Epithelial cell of prostate (primary cell): ENCODE measurements at regions not wholly inside any gene's neighbourhood (a gene's known extent, or its start where the extent isn't known, plus 50 kb on each side); places are given as distances from the start of the nearest gene placed in this dataset.

Source experiments
- DNase-seq: peaks from one replicate; pipeline ENCODE4 v3.0.0-alpha.2; 2011; ENCODE audit warnings: low read depth, low spot score
- H3K27ac ChIP-seq: fragments of 450-650 bp; 2 replicates; pipeline ENCODE4 v1.5.1; 2017; ENCODE audit warnings: mild to moderate bottlenecking

DNA sequence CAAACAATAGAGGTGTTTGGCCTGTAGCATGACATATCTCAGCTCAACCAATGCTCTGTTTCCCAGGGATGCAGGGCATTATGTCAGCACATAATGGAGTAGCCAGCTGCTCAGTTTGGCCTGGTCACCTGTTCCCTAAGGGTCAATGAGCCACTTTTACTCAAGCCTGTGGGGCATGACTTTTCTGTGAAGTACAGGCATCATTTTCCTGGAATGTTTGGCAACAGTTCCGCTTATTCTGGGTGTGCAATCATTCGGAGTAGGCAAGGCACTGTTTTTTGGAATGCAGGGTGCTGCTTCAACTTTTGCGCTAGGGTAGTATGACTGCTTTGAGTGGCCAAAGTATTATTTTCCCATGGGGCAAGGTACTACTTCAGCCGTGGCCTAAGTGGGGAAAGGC lies 665.4 kb downstream of the EPHA7 start:
- no peak overlapping the region for H3K27ac ChIP-seq
- DNase-seq: no peak

DNA sequence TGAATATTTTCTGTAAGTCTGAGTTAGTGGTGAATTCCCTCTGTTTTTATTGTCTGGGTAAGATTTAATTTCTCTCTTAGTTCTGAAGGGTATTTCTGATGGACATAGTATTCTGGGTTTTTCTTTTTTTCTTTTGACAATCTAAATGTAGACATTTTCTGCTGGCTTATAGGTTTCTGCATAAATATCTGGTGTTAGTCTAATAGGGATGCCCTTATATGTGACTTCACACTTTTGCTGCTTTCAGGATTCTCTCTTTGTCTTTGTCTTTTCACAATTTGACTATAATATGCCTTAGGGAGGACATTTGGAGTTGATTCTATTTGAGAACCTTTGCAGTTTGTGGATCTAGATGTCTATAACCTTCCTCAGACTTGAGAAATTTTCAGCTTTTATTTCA lies 667.2 kb downstream of the EPHA7 start:
- no peak for DNase-seq

DNA sequence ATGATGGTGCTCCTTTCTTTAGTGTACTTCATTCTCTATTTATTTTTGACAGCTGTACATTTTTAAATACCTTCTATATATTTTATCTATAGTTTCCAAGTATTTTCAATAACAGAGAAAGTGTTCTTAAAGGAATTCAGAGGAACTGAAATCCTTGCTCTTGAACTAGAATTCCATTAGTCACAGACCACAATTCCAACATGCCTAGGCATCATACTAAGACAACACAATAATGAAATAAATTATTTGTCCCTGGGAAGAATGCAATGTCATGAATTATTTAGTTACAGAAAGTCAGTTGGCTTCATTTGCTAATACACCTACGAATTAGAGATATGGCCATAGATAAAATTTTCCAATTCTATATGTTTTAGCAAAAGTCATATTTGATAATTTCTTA lies 671.2 kb downstream of the EPHA7 start:
- no peak for DNase-seq
- no peak overlapping the region for H3K27ac ChIP-seq

More for the DNA sequence above, 667.2 kb downstream of the EPHA7 start:
- H3K27ac ChIP-seq: no peak overlapping the region

DNA sequence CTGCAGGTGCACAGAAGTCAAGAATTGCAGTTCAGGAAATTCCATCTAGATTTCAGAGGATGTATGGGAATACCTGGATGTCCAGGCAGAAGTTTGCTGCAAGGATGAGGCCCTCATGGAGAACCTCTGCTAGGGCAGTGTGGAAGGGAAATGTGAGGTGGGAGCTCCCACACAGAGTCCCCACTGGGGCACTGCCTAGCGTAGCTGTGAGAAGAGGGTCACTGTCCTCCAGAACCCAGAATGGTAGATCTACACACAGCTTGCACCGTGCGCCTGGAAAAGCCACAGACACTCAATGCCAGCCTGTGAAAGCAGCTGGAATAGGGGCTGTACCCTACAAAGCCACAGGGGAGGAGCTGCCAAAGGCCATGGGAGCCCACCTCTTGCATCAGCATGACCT lies 681.4 kb downstream of the EPHA7 start:
- DNase-seq: no peak
- H3K27ac ChIP-seq: no peak overlapping the region

DNA sequence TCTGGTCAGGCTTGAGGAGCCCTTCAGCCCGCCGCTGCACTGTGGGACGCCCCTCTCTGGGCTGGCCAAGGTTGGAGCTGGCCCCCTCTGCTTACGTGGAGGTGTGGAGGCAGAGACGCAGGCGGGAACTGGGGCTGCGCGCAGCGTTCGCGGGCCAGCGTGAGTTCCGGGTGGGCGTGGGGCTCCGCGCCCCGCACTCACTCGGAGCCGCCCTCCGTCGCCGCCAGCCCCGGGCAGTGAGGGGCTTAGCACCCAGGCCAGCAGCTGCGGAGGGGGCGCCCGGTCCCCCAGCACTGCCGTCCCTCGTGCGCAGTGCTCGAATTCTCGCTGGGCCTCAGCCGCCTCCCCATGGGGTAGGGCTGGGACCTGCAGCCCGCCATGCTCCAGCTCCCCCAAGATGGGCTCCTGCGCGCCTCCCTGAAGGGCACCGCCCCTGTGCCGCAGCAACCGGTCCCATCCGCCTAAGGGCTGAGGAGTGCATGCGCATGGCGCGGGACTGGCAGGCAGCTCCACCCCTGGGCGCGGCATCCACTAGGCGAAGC lies 695.9 kb downstream of the EPHA7 start:
- H3K27ac ChIP-seq: no peak overlapping the region

DNA sequence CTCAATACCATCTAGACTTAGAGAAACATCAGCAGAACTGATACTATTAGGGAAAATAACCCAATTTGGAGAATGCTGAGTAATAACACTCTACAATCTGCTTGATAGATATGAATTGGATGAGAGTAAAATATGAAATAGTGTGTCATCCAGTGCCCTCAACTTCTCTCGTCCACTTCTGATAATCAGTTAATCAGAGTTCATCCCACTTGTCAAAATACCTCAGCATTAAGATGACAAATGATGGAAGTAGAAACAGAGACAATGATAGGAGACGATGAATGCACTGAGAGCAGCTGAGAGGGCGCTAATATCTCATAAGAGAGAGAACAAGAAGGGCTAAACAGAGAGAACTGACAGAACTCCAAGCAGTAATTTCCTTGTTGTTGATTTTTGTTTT lies 699.6 kb downstream of the EPHA7 start:
- no peak overlapping the region for H3K27ac ChIP-seq
- no peak for DNase-seq

More for the DNA sequence above, 695.9 kb downstream of the EPHA7 start:
- no peak for DNase-seq

DNA sequence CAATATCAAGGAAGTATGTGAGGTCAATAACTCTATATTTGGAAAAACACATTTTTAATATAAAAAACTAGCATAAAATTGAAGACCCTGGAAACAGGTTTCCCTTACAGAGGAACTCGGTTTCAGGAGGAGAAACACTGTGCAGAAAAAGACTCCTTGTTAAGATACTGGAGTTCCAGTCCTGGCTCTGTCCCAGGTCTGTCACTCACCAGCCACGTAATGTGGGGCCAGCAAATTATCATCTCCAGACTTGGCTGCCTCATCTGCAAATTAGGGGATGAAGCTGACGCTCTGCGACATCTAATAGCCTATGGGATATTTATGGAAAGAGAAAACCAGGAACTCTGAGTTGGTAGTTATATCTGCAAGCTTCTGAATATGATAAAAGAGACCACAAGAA lies 702.7 kb downstream of the EPHA7 start:
- DNase-seq: no peak
- no peak overlapping the region for H3K27ac ChIP-seq

DNA sequence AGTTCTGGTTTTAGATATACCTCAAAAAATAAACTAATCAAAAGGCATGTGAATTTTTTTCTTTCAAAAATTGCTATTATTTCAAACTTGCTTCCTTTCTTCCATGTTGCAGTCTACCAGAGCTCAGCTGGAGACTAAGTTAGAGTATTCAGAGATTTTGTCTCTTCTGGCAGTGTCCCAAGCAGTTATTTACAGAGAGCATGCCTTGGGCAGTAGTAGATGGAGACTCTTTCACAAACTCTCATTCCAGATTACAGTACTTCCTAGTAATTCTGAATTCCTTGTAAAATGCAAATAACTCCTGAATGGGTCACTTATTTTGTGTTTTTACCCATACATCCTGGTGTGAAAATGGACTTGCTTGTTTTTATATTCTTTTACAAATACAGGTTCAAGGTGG lies 703.4 kb downstream of the EPHA7 start:
- DNase-seq: no peak
- H3K27ac ChIP-seq: no peak overlapping the region

DNA sequence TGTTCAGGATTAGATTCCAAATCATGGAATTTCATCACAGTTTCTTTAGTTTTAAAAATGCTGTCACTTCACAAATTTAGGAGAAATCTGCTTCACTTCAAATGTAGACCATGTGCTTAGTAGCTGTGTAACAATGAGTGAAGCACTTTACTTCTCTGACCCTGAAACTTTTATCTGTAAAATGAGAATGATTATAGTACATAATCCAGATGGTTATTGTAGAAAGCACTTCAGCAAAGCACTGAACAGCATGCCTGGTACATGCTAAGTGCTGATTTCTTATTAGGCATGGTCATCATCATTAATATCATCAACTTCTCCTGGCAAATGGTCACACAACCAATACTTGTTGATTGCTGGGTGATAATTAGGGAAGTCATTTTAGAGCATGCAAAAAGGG lies 705.0 kb downstream of the EPHA7 start:
- H3K27ac ChIP-seq: no peak overlapping the region
- DNase-seq: no peak

DNA sequence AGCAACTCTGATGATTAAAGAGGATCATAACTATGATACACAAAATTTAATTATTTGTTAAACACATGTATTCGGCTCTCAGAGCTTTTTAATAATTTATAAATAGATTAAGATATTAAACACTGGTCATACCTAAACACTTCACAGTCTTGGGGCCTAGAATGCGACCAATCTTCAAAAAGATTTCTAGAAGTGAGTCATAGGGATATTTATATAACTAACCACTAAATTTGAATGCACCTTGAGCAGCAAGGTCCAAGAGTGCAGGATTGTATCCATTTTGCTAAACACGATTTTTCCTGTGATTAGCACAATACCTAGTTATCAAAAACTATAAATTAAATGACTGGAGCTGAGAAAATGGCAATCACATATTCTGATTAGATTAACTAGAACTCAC lies 709.3 kb downstream of the EPHA7 start:
- no peak for DNase-seq
- no peak overlapping the region for H3K27ac ChIP-seq

DNA sequence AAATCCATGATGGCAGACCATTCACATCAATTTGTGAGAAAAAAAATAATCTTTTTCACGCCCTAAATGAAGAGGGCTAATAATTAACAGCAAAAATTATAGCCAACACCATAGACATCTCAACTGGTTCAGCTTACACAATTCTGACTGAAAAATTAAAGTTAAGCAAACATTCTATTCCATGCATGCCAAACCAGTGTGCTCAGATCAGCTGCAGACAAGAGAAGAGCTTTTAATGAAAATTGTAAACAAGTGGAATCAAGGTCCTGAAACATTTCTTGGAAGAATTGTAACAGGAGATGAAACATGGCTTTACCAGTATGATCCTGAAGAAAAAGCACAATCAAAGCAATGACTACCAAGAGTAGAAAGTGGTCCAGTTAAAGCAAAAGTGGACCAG lies 710.4 kb downstream of the EPHA7 start:
- no peak for DNase-seq

DNA sequence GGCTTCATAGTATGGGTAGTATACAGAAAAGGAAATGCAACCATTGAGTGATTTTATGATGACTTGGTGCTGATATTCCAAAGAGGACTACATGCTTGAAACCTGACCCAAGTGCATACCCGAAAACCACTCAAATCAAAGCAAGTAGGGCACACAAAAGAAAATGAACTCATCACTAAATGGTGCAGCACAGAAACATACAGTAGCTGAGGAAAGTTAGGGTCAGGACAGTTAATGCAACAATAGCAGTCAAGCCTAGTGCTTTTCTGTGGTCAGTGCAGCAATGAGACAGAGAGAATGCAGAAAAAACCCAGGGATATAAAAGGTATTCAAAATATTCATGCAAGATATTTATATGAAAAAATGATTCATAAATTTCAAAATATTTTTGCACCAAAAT lies 711.1 kb downstream of the EPHA7 start:
- H3K27ac ChIP-seq: no peak overlapping the region

More for the DNA sequence above, 710.4 kb downstream of the EPHA7 start:
- H3K27ac ChIP-seq: no peak overlapping the region

DNA sequence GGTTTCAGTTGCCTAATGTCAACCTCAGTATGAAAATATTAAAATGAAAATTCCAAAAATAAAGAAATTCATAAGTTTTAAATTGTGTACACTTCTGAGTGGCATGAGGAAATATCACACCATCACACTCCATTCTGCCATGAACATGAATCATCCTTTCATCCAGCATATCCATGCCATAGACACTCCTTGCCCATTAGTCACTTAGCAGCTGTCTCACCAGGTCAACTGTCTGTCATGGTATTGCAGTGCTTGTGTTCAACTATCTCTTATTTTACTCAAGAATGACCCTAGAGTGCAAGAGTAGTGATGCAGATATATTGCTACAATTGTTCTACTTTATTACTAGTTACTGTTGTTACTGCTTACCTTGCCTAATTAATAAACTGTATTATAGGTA lies 712.4 kb downstream of the EPHA7 start:
- peak; percentile 20 for DNase-seq
- no peak overlapping the region for H3K27ac ChIP-seq

More for the DNA sequence above, 711.1 kb downstream of the EPHA7 start:
- no peak for DNase-seq

DNA sequence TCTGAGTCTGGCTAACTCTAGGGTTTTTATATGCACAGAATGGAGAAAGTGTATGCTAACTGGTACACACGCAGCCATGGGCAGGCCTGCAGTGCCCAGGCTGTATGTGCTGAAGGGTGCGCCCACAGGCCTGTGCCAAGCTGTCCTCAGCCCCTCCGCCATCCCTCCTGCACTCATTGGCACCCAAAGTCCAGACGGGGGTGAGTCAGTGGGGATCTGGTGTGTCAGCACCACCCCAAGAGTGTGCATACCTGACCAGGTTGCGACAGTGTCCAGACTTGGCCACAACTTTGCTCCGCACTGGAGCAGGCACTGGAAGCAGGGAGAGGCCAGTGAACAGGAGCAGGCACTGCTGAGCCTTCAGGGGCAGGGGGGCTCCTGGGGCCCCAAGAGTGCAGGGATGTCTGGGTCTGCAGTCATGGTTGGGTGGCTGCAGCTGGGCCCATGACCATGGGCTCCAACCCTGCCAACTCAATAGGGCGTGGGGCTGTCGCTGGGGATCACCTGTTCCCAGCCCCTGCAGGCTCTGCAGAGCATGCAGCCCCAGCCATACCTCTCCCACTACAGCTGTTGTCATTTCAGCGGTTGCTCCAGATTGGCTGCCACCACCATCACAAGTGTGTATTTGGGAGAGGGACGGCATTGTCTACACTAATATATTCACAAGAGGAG lies 717.8 kb downstream of the EPHA7 start:
- DNase-seq: no peak

DNA sequence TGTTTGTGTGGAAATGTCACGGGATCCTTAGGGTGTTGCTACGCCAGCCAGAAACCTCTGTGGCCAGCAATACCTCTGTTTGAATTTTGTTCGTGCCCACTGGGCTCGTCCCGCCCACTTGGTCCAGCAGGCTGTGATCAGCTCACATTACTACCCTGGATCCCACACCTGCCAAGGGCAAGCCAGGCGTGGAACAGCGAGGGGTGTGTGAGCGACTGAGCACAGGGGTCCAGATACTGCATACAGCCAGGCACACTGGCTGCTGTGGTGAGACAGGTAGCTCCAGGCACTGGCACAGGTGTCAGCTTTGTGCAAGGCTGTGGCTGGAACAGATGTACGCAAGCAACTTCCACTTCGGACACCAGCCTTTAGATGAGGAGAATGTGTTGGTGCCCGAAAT lies 718.9 kb downstream of the EPHA7 start:
- H3K27ac ChIP-seq: no peak overlapping the region
- DNase-seq: no peak

More for the DNA sequence above, 717.8 kb downstream of the EPHA7 start:
- H3K27ac ChIP-seq: no peak overlapping the region

DNA sequence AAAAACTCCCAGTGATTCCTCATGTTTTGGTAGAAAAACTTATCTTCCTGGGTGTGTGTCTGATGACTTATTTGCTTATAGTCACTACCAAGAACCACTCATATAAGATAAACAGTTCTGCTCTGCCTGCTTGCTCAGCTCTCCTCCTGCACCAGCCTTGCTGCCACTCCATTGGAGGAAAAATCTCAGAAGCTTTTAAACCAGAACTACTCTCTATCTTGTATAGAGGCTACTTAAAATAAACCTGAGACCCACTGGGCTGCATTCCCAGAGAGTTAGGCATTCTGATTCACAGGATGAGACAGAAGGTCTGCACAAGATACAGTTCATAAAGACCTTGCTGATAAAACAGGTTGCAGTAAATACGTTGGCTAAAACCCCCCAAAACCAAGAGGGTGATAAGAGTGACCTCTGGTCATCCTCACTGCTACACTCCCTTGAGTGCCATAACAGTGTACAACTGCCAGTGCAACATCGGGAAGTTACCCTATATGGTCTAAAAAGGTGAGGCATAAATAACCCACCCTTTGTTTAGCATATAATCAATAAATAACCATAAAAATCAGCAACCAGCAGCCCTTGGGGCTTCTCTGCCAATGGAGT lies 728.3 kb downstream of the EPHA7 start:
- H3K27ac ChIP-seq: no peak overlapping the region
- DNase-seq: no peak

DNA sequence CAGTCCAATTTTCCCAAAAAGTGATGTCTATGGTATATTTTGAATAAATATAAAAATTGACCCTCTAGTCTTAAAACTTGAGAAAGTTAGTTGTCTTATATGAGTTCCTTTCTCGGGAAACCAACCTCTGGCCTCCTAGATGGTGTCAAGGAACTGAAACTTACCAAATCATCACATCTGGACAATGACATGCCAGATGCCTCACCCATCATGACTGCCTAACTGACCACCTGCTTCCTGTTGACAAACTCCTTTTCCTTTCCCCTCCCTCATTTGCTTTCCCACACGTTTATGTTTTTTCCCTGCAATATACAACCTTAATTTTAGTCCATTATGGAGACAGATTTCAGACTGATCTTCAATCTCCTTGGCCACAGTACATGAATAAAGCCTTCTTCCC lies 731.0 kb downstream of the EPHA7 start:
- H3K27ac ChIP-seq: no peak overlapping the region
- DNase-seq: no peak

DNA sequence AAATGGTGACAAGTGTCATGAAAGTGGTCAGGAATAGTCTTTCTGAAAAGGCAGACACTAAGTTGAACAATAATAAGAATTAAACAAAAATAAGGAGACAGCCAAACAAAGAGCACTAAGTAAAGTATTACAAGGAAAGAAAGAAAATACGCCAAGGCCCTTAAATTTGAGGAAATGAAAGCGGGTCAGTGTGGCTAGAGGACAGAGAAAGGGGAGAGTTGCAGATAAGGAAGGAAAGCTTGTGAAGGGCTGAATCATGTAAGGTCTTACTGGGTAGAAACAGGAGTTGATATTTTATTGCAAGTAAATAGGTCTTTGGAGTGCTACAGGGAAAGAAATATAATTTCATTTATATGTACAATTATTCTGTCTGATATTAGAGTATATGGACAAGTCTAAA lies 732.1 kb downstream of the EPHA7 start:
- no peak overlapping the region for H3K27ac ChIP-seq
- no peak for DNase-seq

DNA sequence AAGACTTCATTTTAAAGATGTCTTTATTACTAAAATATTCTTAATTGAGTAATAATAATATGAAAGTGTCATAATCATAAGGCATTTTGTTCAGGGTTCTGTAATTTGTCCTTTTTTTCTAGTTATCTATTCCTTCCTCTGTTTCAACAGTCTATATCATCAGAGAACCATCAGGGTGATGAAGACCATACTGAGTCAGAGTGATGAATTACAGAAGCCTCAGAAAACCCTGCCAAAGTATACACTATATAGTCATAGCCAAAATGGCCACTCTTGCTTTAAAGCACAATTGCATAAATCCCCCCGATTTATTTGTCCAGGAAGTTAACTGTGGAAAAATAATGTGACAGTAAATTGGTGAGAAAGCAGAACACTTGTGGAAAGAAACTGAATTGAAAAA lies 735.0 kb downstream of the EPHA7 start:
- DNase-seq: no peak
- H3K27ac ChIP-seq: no peak overlapping the region

DNA sequence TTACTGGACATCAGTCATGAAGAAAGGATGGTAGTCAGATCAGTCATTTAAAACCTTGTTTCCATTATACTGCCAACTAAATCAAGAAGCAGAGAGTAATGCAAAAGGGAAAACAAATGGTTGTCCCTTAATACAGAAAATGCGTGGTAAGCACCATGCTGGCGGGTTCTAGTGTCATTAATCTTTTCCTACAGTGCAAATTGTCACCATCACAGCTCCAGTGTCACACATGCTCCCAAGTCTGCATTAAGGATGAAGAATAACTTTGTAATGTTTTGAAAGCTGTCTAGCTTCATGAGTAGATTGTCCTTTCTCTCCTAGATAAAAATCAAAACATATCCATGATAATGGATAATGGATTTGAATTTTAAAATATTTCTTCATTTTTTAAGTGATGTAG lies 735.6 kb downstream of the EPHA7 start:
- no peak for DNase-seq
- H3K27ac ChIP-seq: no peak overlapping the region

DNA sequence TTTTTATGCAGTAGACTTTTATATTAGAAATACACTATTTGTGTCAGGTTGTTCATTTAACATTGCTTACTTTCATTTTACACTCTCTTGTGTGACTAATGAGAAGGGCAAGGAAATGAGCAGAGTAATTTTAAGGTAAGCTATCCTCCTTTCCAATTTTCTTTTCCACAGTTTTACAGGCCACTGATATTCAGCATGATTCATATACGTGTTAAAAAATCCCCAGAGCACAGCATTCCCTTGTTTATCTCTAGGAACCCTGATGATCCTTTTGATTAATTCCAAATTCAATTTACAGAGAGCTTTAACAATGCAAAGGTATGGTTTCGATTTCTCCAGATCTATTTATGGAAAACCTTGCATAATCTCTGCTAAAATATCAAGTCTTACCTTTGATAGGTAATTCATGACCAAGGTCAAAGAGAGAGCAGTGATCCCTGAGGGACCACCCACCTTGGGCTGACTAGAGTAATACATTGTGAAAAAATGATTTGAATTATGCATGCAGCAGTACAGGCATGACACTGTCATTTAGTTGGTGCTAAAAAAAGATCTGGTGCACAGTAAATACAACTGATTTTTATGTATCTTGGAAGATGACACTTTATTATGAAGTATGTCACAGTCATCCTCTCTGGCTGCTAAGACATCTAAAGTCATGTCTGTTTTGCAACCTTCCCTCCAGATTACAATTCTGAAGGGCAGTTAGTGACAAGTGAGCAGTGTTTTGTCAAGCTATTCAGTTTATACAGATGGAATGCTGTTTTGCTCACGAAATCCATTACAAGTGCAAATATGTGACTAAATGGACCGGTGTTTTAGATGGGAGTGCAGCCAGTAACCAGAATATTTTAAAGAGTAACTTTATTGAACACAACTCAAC lies 736.6 kb downstream of the EPHA7 start:
- no peak for DNase-seq

More for the DNA sequence above, 736.6 kb downstream of the EPHA7 start:
- no peak overlapping the region for H3K27ac ChIP-seq
